LNCAP (cell line): ENCODE measurements at regions not wholly inside any gene's neighbourhood (a gene's known extent, or its start where the extent isn't known, plus 50 kb on each side); places are given as distances from the start of the nearest gene placed in this dataset.

Experiments
- CTCF ChIP-seq: fragments of 450-650 bp; IDR thresholded peaks from 2 replicates; pipeline ENCODE4 v1.5.1; 2017; ENCODE audit warnings: mild to moderate bottlenecking

GRCh38 chr17:68704871-68705713 lies 103.9 kb upstream of the FAM20A start:
- no peak for TF ChIP-seq CTCF

- no peak for TF ChIP-seq CTCF
Measured at GRCh38 chr17:68701046-68701445, 99.9 kb upstream of the FAM20A start.

- no peak for TF ChIP-seq CTCF
Measured at GRCh38 chr17:68700421-68700820, 99.3 kb upstream of the FAM20A start.

GRCh38 chr17:68699936-68700335 lies 98.8 kb upstream of the FAM20A start:
- no peak for TF ChIP-seq CTCF

GRCh38 chr17:68698746-68699145 lies 97.6 kb upstream of the FAM20A start:
- no peak for TF ChIP-seq CTCF

- no peak for TF ChIP-seq CTCF
Measured at GRCh38 chr17:68697850-68698361, 96.7 kb upstream of the FAM20A start.

GRCh38 chr17:68695659-68696058 lies 94.5 kb upstream of the FAM20A start:
- TF ChIP-seq CTCF: no peak
